AG10803 (cell line): ENCODE measurements at regions not wholly inside any gene's neighbourhood (a gene's known extent, or its start where the extent isn't known, plus 50 kb on each side); places are given as distances from the start of the nearest gene placed in this dataset.
A peak's percentile ranks its signal among the peaks of the same experiment; 100 is the strongest.

Experiments
- DNase-seq: peaks from one replicate; pipeline ENCODE4 v3.0.0; 2010; ENCODE audit warnings: low read depth
- H3K4me3 ChIP-seq: 2 replicates; pipeline ENCODE4 v1.5.1; 2011; ENCODE audit warnings: mild to moderate bottlenecking, low read length, control low read depth
- TF ChIP-seq, protein P1 (sequence below): conservative IDR thresholded peaks from 2 replicates; pipeline ENCODE4 v1.5.1; 2011; ENCODE audit warnings: mild to moderate bottlenecking, low read length, control low read depth, inconsistent platforms

DNA sequence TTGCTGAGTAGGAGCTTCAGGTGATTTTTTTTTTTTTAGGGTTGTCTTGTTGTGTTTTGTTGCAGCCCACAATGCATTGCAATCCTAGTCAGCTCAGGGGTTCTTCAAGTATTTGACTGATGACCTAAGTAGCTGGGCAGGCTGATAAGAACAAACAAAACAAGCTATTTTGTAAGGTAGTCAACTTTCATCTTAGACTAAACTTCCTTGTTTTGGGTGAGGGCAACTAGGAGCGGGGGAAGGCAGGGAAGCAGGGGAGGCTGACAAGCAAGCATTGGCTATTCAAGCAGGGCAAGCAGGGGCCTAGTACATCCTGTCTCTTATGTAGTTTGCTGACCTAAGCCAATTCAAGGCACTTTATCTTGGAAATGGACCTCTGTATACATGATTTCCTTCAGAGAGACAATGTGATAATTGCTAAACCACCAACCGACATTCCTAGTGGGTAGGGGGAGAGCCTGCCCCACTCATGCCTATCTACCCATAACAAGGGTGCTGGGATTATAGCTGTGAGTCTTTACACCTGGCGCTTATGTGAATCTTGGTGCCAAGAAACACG, 163.3 kb upstream of the PRKCQ start:
- no peak overlapping the region for H3K4me3 ChIP-seq

DNA sequence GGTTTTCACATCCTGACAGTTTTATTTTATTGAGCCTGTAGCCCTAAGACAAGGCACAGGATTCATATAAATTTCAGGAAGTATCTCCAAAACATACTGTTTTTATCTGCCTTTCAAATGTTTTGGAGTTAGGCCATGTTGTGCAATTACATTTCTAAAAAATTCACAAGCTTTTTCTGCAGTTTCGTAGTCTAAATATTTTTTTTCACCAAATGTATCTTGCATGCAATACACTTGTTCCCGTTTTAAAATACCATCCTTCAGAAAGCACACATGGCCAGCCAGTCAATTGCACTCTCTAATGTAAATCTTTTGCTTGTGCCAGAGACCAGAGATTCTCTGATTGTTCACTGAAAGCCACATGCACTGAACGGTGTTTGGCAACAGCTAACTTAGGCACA, 161.5 kb upstream of the PRKCQ start:
- TF ChIP-seq, protein P1, sequence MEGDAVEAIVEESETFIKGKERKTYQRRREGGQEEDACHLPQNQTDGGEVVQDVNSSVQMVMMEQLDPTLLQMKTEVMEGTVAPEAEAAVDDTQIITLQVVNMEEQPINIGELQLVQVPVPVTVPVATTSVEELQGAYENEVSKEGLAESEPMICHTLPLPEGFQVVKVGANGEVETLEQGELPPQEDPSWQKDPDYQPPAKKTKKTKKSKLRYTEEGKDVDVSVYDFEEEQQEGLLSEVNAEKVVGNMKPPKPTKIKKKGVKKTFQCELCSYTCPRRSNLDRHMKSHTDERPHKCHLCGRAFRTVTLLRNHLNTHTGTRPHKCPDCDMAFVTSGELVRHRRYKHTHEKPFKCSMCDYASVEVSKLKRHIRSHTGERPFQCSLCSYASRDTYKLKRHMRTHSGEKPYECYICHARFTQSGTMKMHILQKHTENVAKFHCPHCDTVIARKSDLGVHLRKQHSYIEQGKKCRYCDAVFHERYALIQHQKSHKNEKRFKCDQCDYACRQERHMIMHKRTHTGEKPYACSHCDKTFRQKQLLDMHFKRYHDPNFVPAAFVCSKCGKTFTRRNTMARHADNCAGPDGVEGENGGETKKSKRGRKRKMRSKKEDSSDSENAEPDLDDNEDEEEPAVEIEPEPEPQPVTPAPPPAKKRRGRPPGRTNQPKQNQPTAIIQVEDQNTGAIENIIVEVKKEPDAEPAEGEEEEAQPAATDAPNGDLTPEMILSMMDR, result no peak
- DNase-seq, result peak; percentile 71
- no peak overlapping the region for H3K4me3 ChIP-seq

More for the DNA sequence above, 163.3 kb upstream of the PRKCQ start:
- no peak for DNase-seq
- TF ChIP-seq, protein P1, result no peak

DNA sequence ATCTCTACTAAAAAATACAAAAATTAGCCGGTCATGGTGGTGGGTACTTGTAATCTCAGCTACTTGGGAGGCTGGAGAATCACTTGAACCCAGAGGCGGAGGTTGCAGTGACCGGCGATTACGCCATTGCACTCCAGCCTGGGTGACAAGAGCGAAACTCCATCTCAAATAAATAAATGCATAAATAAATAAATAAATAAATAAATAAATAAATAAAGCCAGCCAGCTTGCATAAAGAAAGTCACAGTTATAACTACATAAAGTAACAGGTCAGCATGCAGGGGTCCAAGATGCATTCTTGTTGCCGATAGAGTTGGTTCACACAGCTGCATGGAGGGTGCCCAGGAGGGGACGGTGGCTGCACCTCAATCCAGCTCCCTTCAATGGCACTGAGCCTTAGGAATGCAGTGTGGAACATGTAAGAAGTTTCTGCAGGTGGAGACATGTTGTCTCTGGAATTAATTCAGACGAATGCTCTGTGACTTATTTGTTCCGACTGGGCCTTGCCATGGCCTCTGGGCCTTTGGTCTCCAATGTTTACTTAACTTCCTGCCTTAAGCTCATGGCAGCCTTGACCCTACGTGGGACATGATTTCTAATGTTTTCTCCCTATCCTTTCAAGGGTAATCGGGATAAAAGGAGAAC, 159.6 kb upstream of the PRKCQ start:
- H3K4me3 ChIP-seq, result no peak overlapping the region
- no peak for DNase-seq
- TF ChIP-seq, protein P1, result no peak

DNA sequence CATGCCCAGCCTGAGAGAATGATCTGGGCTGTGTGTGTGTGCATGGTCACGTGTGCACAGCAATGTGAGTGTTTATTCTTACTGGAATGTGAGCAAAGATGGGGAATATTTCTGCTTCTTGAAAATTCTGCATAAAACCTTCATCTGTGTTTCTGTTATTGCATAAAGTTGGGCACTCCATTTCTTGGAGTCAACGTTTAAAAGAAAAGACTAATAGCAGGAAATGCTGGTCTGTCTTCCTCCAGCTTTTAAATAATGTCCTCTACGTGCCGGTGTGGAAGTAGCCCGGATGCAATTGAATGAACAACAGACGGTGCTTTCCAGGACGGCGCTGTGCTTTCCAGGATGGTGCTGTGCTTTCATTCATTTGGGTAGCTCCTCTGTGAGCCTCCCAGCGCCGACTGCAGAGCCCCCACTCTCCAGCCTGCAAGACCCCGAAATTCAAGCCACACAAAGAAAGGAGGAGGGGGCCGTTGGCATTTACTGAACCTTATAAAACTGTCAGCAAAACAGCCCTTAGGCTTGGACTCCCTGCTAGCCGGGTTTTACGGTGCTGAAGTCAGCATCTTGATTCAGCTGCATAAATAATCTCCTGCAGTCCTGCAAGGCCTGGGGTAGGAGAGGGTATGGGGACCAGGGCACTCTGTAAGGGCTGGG, 158.2 kb upstream of the PRKCQ start:
- TF ChIP-seq, protein P1, result no peak
- peak overlapping the region; percentile 8 for H3K4me3 ChIP-seq
- peak; percentile 74 for DNase-seq

DNA sequence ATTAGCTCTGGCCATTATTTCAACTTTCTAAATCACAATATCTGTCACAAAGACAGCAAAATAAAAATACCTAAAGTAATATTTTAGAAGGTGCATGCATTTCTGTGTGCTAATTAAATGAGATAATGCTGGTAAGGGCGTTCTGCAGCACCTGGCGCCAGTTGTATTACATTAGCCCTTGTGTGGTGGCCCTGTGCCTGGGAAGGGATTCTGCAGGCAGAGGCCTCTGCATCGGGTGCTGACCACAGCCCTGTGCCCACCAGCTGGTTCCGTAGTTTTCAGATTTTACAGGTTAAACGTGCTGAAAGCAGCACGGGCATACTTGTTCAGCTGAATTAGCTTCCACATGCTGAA, 157.7 kb upstream of the PRKCQ start:
- no peak for DNase-seq
- TF ChIP-seq, protein P1, result no peak
- H3K4me3 ChIP-seq, result 0 out of 2 replicates have a peak overlapping the region, but pooled peaks have one; percentile 8

DNA sequence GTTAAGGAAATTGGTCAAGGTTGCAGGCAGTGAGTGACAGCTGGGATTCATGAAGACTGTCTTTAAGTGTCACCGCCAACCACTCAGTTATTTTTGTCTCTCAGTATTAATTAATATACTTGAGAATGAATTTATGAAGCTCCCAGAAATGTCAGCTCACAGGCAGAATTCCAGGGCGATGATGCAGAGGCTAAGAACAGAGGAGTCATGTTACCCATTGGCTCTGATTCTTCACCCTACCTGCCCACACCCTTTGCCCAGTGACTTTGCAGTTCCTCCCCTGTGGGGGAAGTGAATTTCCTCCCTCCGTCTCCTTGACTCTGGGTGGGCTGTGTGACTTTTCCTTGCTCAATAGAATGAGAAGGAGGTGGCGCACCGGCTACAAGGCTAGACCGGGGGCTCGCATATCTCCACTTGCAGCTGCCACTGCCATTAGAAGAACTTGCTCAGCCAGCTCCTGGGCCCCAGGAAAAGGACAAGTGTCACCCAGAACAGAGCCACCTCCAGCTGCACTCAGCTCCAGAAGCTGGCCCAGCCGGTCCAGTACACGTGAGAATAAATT, 157.1 kb upstream of the PRKCQ start:
- H3K4me3 ChIP-seq, result no peak overlapping the region
- peak; percentile 22 for DNase-seq
- TF ChIP-seq, protein P1, result no peak
